ENCODE measurements at regions not wholly inside any gene's neighbourhood (a gene's known extent, or its start where the extent isn't known, plus 50 kb on each side); places are given as distances from the start of the nearest gene placed in this dataset.

DNA sequence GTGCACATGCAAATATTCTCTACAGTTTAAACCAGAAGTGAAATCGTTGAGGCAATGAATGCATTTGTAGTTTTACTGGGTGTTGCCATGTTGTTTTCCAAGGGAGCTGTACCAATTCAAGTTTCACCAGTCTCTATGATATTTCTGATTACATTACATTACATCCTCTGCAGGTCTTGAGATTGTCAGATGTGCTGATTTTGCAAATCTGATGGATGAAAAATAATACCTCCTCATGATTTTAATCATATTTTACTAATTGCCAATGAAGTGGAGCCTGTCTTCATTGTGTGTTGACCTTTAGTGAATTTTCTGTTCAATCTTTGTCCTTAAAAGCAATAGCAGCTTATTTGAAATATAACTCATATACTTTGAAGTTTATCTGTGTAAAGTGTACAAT is 282.4 kb downstream of the NR2F2 start:
- intact Hi-C loops (cut with micrococcal nuclease; ENCODE audit: unreplicated experiment): no loop called here
- Histone ChIP-seq H3K9me2 (ENCODE audit: insufficient read depth, low read length) (no peaks in the 10 kb centered on the region), H3K4me3 (ENCODE audit: low read depth, low read length, poor library complexity, severe bottlenecking) (no peak overlapping the region), H3K79me2 (ENCODE audit: insufficient read depth, low read depth, low read length) (no peaks in the 10 kb centered on the region), H3K27ac (ENCODE audit: low read depth, low read length, poor library complexity, severe bottlenecking) (no peak overlapping the region), H3K4me1 (ENCODE audit: insufficient read depth, low read length, poor library complexity, severe bottlenecking) (no peaks in the 10 kb centered on the region), H3K9me3 (ENCODE audit: low read length) (no peaks in the 10 kb centered on the region), H4K20me1 (ENCODE audit: insufficient read depth, low read length) (no peaks in the 10 kb centered on the region), H2AFZ (ENCODE audit: low read length) (no peak overlapping the region), H3K4me2 (ENCODE audit: low read length) (no peak overlapping the region), H3K36me3 (ENCODE audit: insufficient read depth, low read length) (no peaks in the 10 kb centered on the region)
- ChIA-PET POLR2A (no interaction called here), CTCF (ENCODE audit: unreplicated experiment) (no interaction called here)
- no TSS peak for BruUV-seq (replicated peaks)
- TF ChIP-seq EZH2phosphoT487 (IDR thresholded peaks at IDR 0.05; ENCODE audit: borderline replicate concordance, low read depth, low read length) (no peak), CTCF (conservative IDR thresholded peaks at IDR 0.05; ENCODE audit: low read length) (no peak)
- no peak for DNase-seq (ENCODE audit: low spot score)

DNA sequence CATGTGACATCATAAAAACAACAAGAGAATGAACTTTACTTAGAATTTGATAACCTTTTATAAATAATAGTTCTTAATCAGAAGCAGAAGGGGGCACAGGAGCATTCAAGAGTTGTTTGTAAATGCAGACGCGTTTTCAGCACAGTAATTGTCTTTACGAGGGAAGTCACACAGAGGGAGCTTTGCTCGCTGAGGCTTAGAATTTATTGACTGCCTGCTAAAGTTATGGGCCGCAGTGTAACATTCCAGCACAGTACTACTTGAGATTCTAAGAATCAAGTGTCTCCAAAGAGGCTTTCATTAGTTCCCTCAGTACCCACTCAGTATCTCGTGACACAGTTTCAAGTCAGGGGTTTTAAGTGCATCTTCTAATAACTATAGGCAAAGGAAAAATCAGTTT is 288.7 kb downstream of the NR2F2 start:
- no peak for TF ChIP-seq EZH2phosphoT487 (IDR thresholded peaks at IDR 0.05; ENCODE audit: borderline replicate concordance, low read depth, low read length)
- no peak for TF ChIP-seq CTCF (conservative IDR thresholded peaks at IDR 0.05; ENCODE audit: low read length)
- Histone ChIP-seq H4K20me1 (ENCODE audit: insufficient read depth, low read length) (no peaks in the 10 kb centered on the region), H3K9me3 (ENCODE audit: low read length) (no peaks in the 10 kb centered on the region), H3K4me1 (ENCODE audit: insufficient read depth, low read length, poor library complexity, severe bottlenecking) (no peaks in the 10 kb centered on the region), H3K27ac (ENCODE audit: low read depth, low read length, poor library complexity, severe bottlenecking) (no peak overlapping the region), H2AFZ (ENCODE audit: low read length) (no peak overlapping the region), H3K9me2 (ENCODE audit: insufficient read depth, low read length) (no peaks in the 10 kb centered on the region), H3K4me3 (ENCODE audit: low read depth, low read length, poor library complexity, severe bottlenecking) (no peak overlapping the region), H3K79me2 (ENCODE audit: insufficient read depth, low read depth, low read length) (no peaks in the 10 kb centered on the region), H3K4me2 (ENCODE audit: low read length) (no peak overlapping the region), H3K36me3 (ENCODE audit: insufficient read depth, low read length) (no peaks in the 10 kb centered on the region)
- no TSS peak for BruUV-seq (replicated peaks)
- CTCF ChIA-PET (ENCODE audit: unreplicated experiment): no interaction called here
- POLR2A ChIA-PET: no interaction called here
- intact Hi-C loops (cut with micrococcal nuclease; ENCODE audit: unreplicated experiment): no loop called here
- no peak for DNase-seq (ENCODE audit: low spot score)

DNA sequence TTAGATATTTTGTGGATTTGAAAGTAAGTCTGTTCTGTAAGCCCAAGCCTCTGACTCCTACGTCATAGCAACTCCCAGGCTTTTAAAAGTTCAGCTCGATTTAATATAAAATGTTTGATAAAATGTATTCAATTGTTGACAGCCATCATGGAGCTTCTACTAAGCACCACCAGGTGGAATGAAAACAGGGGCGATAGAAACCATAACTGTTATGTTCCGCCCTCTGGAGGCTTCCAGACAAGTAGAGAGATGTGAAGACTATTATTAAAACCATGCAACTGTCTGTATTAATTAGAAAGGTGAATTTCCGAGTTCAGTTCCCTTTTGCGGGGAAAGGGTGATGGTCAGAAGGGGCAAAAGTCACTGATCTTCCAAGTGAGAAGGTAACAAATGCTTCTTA is 292.2 kb downstream of the NR2F2 start:
- Histone ChIP-seq H3K4me3 (ENCODE audit: low read depth, low read length, poor library complexity, severe bottlenecking) (no peak overlapping the region), H3K4me1 (ENCODE audit: insufficient read depth, low read length, poor library complexity, severe bottlenecking) (no peaks in the 10 kb centered on the region), H3K79me2 (ENCODE audit: insufficient read depth, low read depth, low read length) (no peaks in the 10 kb centered on the region), H4K20me1 (ENCODE audit: insufficient read depth, low read length) (no peaks in the 10 kb centered on the region), H3K9me3 (ENCODE audit: low read length) (no peaks in the 10 kb centered on the region), H3K27ac (ENCODE audit: low read depth, low read length, poor library complexity, severe bottlenecking) (no peak overlapping the region), H3K36me3 (ENCODE audit: insufficient read depth, low read length) (no peaks in the 10 kb centered on the region), H3K9me2 (ENCODE audit: insufficient read depth, low read length) (no peaks in the 10 kb centered on the region), H2AFZ (ENCODE audit: low read length) (no peak overlapping the region), H3K4me2 (ENCODE audit: low read length) (no peak overlapping the region)
- TF ChIP-seq CTCF (conservative IDR thresholded peaks at IDR 0.05; ENCODE audit: low read length) (no peak), EZH2phosphoT487 (IDR thresholded peaks at IDR 0.05; ENCODE audit: borderline replicate concordance, low read depth, low read length) (no peak)
- intact Hi-C loops (cut with micrococcal nuclease; ENCODE audit: unreplicated experiment): no loop called here
- POLR2A ChIA-PET: interaction anchor here (0.6 kb wide), 1 partner anchor 1179 kb away, joined by 3 read pairs; no protein-coding TSS in a partner anchor
- no peak for DNase-seq (ENCODE audit: low spot score)
- CTCF ChIA-PET (ENCODE audit: unreplicated experiment): no interaction called here
- no TSS peak for BruUV-seq (replicated peaks)
